RWPE2 (cell line): ENCODE measurements at regions not wholly inside any gene's neighbourhood (a gene's known extent, or its start where the extent isn't known, plus 50 kb on each side); places are given as distances from the start of the nearest gene placed in this dataset.

Experiments used
- ATAC-seq: fragments of 200-7000 bp; cut with Tn5 transposase; 3 replicates; pipeline ENCODE4 v1.9.1; 2021; ENCODE audit warnings: low read depth
- DNase-seq: peaks from one replicate; pipeline ENCODE4 v3.0.0-alpha.2; 2020; ENCODE audit warnings: low spot score
- H3K27ac ChIP-seq: fragments of 450-650 bp; 2 replicates; pipeline ENCODE4 v1.5.1; 2017; ENCODE audit warnings: mild to moderate bottlenecking; ENCODE audit not compliant: poor library complexity, severe bottlenecking
- H3K27me3 ChIP-seq: fragments of 250-450 bp; sonication (Bioruptor Pico); 2 replicates; pipeline ENCODE4 v1.5.1; 2021; ENCODE audit warnings: mild to moderate bottlenecking, moderate library complexity; ENCODE audit not compliant: insufficient read depth, poor library complexity, severe bottlenecking
- H3K36me3 ChIP-seq: fragments of 250-450 bp; sonication (Bioruptor Pico); 2 replicates; pipeline ENCODE4 v1.5.1; 2020; ENCODE audit warnings: low read depth, mild to moderate bottlenecking, moderate library complexity
- H3K4me1 ChIP-seq: fragments of 250-450 bp; sonication (Bioruptor Pico); 2 replicates; pipeline ENCODE4 v1.5.1; 2021; ENCODE audit warnings: mild to moderate bottlenecking, moderate library complexity; ENCODE audit not compliant: insufficient read depth, poor library complexity, severe bottlenecking
- H3K4me3 ChIP-seq: fragments of 250-450 bp; sonication (Bioruptor Pico); 2 replicates; pipeline ENCODE4 v1.5.1; 2021; ENCODE audit warnings: mild to moderate bottlenecking, moderate library complexity; ENCODE audit not compliant: severe bottlenecking
- H3K9me3 ChIP-seq: fragments of 250-450 bp; sonication (Bioruptor Pico); 2 replicates; pipeline ENCODE4 v1.5.1; 2021; ENCODE audit warnings: mild to moderate bottlenecking, moderate library complexity; ENCODE audit not compliant: severe bottlenecking
- CTCF ChIP-seq: fragments of 450-650 bp; IDR thresholded peaks from one replicate; pipeline ENCODE4 v1.5.1; 2017; ENCODE audit warnings: mild to moderate bottlenecking, moderate library complexity; ENCODE audit not compliant: poor library complexity, severe bottlenecking

GRCh38 chr2:53561155-53561554, 206.4 kb upstream of the CHAC2 start:
- H3K9me3 ChIP-seq = peaks cover 3% of the 10 kb centered on the region
- DNase-seq = no peak
- no peak for ATAC-seq
- no peaks in the 10 kb centered on the region for H3K27me3 ChIP-seq
- H3K36me3 ChIP-seq = no peaks in the 10 kb centered on the region
- H3K4me3 ChIP-seq = no peak overlapping the region
- no peak for TF ChIP-seq CTCF
- H3K27ac ChIP-seq = no peak overlapping the region
- peaks cover 11% of the 10 kb centered on the region for H3K4me1 ChIP-seq

GRCh38 chr2:53559302-53559966, 208.2 kb upstream of the CHAC2 start:
- H3K4me1 ChIP-seq = peaks cover 11% of the 10 kb centered on the region
- ATAC-seq (peak; percentile 99), DNase-seq (peak; percentile 72)
- H3K4me3 ChIP-seq = no peak overlapping the region
- no peaks in the 10 kb centered on the region for H3K36me3 ChIP-seq
- no peak for TF ChIP-seq CTCF
- no peaks in the 10 kb centered on the region for H3K27me3 ChIP-seq
- peak overlapping the region; percentile 27 for H3K27ac ChIP-seq
- peaks cover 3% of the 10 kb centered on the region for H3K9me3 ChIP-seq

- no peak for ATAC-seq
- Histone ChIP-seq H3K4me3 (no peak overlapping the region), H3K9me3 (peaks cover 3% of the 10 kb centered on the region), H3K4me1 (peaks cover 11% of the 10 kb centered on the region), H3K36me3 (no peaks in the 10 kb centered on the region), H3K27ac (peak overlapping the region; percentile 27), H3K27me3 (no peaks in the 10 kb centered on the region)
- DNase-seq = no peak
- no peak for TF ChIP-seq CTCF
Measured at GRCh38 chr2:53558867-53559266, 208.7 kb upstream of the CHAC2 start.

- no peaks in the 10 kb centered on the region for H3K9me3 ChIP-seq
- no peaks in the 10 kb centered on the region for H3K36me3 ChIP-seq
- no peak for ATAC-seq
- H3K4me3 ChIP-seq = no peak overlapping the region
- no peak for TF ChIP-seq CTCF
- no peak for DNase-seq
- no peaks in the 10 kb centered on the region for H3K27me3 ChIP-seq
- H3K27ac ChIP-seq = no peak overlapping the region
- peaks cover 11% of the 10 kb centered on the region for H3K4me1 ChIP-seq
Measured at GRCh38 chr2:53549497-53549896, 218.1 kb upstream of the CHAC2 start.

- ATAC-seq = no peak
- no peaks in the 10 kb centered on the region for H3K27me3 ChIP-seq
- TF ChIP-seq CTCF = no peak
Measured at GRCh38 chr2:53545604-53546003, 222.0 kb upstream of the CHAC2 start.

More at GRCh38 chr2:53545604-53546003, 222.0 kb upstream of the CHAC2 start:
- H3K4me1 ChIP-seq = peaks cover 12% of the 10 kb centered on the region
- no peaks in the 10 kb centered on the region for H3K36me3 ChIP-seq
- no peak for DNase-seq
- H3K9me3 ChIP-seq = peaks cover 6% of the 10 kb centered on the region
- no peak overlapping the region for H3K27ac ChIP-seq
- H3K4me3 ChIP-seq = no peak overlapping the region
